ENCODE measurements at regions not wholly inside any gene's neighbourhood (a gene's known extent, or its start where the extent isn't known, plus 50 kb on each side); places are given as distances from the start of the nearest gene placed in this dataset.

- TF ChIP-seq EZH2 (IDR thresholded peaks at IDR 0.05; ENCODE audit: low read length) = no peak
- TF ChIP-seq CTCF (optimal IDR thresholded peaks at IDR 0.05 in 1 of 3, IDR thresholded peaks at IDR 0.05 in 1 of 3, conservative IDR thresholded peaks at IDR 0.05 in 1 of 3; ENCODE audit: extremely low read depth in 1 of 3, insufficient read depth in 2 of 3, low read length in 3 of 3) = no peak
Measured at GRCh38 chr15:95772982-95773381, 557.5 kb upstream of the NR2F2 start.

All from keratinocyte (primary cell).